Esophagus muscularis mucosa (tissue), 4 donors: ENCODE measurements at regions not wholly inside any gene's neighbourhood (a gene's known extent, or its start where the extent isn't known, plus 50 kb on each side); places are given as distances from the start of the nearest gene placed in this dataset.

ENCODE experiments used
- CTCF ChIP-seq, 3 experiments: fragments of 200-600 bp in 2 of 3; fragments of 450-650 bp in 1 of 3; sonication (generic) in 2 of 3; IDR thresholded peaks; one replicate each; pipeline ENCODE4 v1.5.1; 2017 to 2019; ENCODE audit warnings: antibody characterized with exemption in 3 of 3, mild to moderate bottlenecking in 2 of 3, moderate library complexity in 1 of 3
- EP300 ChIP-seq: sonication (generic); formaldehyde crosslinking; IDR thresholded peaks from one replicate; pipeline ENCODE4 v1.6.1; 2017; ENCODE audit warnings: antibody characterized with exemption
- POLR2A ChIP-seq: fragments of 450-650 bp; IDR thresholded peaks from one replicate; pipeline ENCODE4 v1.6.1; 2017; ENCODE audit warnings: antibody characterized with exemption, moderate library complexity, mild to moderate bottlenecking, low read depth

DNA sequence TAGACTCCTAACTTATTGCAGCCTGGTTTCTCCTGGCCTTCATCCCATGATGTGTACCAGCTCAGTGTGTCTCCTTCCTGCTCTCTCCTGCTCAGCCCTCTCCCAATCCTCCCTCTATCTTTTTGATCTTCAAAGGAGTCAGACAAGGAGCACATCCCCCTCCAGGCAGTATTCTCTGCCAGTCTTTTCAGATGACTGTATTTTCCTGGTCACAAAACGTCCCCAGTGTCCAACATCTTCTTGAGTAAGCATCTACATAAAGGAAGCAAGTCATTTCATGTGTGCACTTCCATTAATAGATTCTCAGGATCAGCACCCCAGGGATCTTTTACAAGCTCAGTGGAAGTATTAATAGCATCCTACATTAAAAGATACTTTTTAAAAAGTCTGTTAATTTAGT, 148.9 kb upstream of the THBS1 start:
- no peak for TF ChIP-seq CTCF (IDR thresholded peaks at IDR 0.05)
- no peak for TF ChIP-seq EP300
- TF ChIP-seq POLR2A: no peak
